Uterus (tissue), 2 donors: ENCODE measurements at regions not wholly inside any gene's neighbourhood (a gene's known extent, or its start where the extent isn't known, plus 50 kb on each side); places are given as distances from the start of the nearest gene placed in this dataset.

ENCODE experiments used
- CTCF ChIP-seq, 4 experiments: fragments of 200-600 bp in 2 of 4; fragments of 450-650 bp in 2 of 4; sonication (generic) in 2 of 4; IDR thresholded peaks; one replicate each; pipeline ENCODE4 v1.5.1; 2016 to 2019; ENCODE audit warnings: antibody characterized with exemption in 4 of 4, mild to moderate bottlenecking in 2 of 4, moderate library complexity in 1 of 4
- POLR2A ChIP-seq, 2 donors: fragments of 450-650 bp; IDR thresholded peaks; one replicate each; pipeline ENCODE4 v1.6.1; 2016; ENCODE audit warnings: antibody characterized with exemption in 2 of 2, mild to moderate bottlenecking in 1 of 2, moderate library complexity in 1 of 2

- TF ChIP-seq CTCF (IDR thresholded peaks at IDR 0.05) (no peak), POLR2A (IDR thresholded peaks at IDR 0.05) (no peak)
Measured at GRCh38 chr9:20207176-20207575, 415.1 kb downstream of the MLLT3 start.
